T-helper 9 cell (primary cell): ENCODE measurements at regions not wholly inside any gene's neighbourhood (a gene's known extent, or its start where the extent isn't known, plus 50 kb on each side); places are given as distances from the start of the nearest gene placed in this dataset.

ENCODE experiments used
- DNase-seq: peaks from one replicate; pipeline ENCODE4 v3.0.0-alpha.2; 2020

DNA sequence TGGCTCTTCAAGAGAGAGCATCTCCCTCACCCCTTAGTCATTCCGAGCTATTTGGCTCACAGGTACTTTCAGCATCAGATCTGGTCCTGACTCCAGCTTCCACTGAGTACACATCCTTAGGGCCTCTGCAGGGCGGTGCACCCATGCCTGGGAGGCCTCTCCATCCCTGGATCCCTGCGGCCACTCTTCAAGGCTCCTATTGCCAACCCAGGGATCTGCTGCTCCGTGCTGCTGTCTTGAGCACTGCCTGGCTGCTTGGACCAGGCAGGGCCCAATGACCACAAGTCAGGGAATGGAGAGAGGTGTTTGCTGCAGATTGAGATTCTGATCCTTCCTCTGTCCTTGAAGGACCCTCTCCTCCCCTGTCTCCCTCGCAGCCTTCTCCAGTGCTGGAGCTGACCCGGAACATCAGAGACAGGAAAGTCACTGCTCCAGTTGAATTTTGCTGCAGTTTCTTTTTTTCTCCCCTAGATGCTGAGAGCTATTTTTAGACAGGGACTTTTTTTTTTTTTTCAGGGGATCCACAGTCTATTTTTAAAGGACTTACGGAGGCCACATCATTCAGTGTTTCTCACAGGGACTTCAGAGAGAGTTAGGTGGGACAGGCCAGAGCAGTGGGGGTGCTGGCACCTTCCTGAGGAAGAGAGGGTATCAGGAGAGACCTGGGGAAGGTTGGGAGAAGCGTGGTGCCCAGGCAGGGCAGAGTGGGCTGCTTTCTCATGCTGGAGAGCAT, 50.1 kb upstream of the KCNA1 start:
- no peak for DNase-seq
